NCI-H2227 treated with DMSO at 0.1 percent for 48 hours (cell line): ENCODE measurements at regions not wholly inside any gene's neighbourhood (a gene's known extent, or its start where the extent isn't known, plus 50 kb on each side); places are given as distances from the start of the nearest gene placed in this dataset.
A peak's percentile ranks its signal among the peaks of the same experiment; 100 is the strongest.

Experiments used
- DNase-seq: peaks from one replicate; lab custom pipeline; 2025; lab: John Stamatoyannopoulos, UW

GRCh38 chr3:159818399-159818798 lies 170.2 kb upstream of the IL12A start:
- DNase-seq: no peak

- DNase-seq: no peak
These were observed 169.6 kb upstream of the IL12A start for GRCh38 chr3:159818997-159819500.

DNA sequence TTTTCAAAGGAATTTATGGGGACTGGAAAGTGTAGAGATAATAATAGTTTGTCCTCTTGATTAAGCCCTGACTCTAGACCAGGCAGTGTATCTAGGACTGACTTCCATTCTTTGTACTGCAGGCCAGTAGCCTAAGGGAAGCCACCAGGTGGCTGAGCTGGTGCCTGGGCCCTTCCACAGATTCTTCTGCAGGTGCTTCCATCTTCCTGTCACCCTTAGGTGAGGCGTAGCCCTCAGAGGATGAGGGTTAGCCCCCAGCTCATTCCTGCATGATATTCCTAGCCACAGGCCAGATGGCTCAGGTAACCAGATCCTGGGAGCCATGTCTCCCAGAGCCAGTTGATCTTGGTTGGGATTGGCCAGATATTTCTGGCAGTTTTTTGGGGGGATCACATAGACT lies 169.0 kb upstream of the IL12A start:
- no peak for DNase-seq

- DNase-seq: no peak
These were observed 167.5 kb upstream of the IL12A start for GRCh38 chr3:159821110-159821509.

- no peak for DNase-seq
These were observed 166.9 kb upstream of the IL12A start for GRCh38 chr3:159821736-159822135.

DNA sequence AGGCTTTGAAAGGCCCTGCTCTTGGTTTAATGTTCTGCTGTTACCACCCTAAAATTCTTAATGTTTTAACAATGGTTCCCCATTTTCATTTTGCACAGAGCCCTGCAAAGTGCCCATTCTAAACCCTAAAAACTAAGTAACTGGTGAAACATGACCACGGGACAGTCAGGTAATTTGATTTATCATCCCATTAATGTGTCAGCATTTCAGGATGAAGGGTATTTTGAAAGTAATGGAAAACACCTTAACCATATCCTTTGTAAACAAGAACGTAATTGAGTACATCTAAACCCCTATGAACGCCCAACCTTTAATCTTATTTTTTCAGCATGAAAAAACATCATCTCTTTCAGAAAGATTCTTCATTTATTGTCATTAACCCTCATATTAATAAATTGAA lies 164.9 kb upstream of the IL12A start:
- no peak for DNase-seq

DNA sequence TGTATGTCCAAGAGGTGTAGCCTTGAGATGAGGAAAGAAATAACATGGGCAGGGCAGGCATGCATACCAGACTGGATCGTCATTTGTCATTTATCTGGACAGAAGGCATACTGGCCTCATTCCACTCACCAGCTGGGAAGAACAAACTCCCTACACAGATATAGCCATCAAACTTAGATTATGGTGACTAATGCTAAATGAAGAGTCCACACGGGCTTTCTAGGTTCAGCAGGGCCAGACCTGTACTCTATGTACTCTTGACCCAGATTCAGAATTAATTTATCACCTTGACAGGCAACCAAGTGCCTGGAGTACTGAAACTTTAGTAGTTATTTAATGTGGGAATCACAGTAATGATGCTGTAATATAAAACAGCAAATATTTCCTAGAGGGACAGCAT lies 164.3 kb upstream of the IL12A start:
- DNase-seq: no peak

DNA sequence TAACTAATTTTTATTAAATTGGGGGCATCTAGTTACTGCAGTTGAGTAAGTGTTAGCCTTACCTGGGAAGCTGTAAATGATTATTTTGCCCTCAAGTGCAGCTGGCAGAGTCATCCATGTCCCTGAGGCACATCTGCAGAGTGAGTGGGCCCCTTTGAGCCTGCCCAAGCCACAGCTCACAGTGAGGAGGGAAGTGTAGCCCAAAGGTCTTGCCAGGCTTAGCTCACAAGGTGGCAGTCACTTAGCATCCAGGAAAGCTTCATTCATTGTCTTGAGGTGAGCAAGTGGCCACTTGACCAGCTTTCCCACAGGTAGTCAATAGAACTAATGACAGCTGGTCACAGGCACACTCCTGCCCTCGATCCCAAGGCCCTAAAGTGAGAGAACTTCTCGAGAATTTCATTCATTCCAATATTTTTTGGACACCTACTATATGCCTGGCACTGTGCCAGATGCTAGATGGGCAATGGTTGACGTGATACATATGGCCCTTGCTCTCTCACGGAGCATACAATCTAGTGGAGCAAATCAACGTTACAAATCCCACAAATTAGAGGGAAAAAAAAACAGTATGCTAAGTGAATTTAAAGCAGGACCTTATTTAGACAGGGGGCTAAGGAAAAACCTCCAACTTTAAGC lies 163.3 kb upstream of the IL12A start:
- DNase-seq: no peak

- peak; percentile 13 for DNase-seq
These were observed 160.1 kb upstream of the IL12A start for GRCh38 chr3:159828542-159828943.

DNA sequence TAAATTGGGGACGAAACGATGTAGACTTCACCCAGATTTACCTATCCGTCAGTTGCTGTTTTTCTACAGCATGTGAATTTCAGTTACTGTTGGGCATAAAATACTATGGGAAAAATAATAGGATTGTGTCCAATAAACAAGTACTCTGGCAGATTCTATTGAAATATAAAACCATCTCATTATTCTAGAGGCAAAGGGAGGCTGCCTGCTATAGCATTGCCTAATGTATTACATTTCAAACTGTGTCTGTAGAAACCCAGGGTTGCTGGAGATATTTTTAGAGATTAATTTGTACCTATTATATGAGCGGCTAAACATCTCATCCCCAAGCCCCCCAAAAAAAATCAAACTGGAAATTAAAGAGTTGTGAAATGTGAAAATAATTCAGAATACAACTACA lies 159.6 kb upstream of the IL12A start:
- no peak for DNase-seq

GRCh38 chr3:159829539-159830227 lies 159.0 kb upstream of the IL12A start:
- DNase-seq: no peak

GRCh38 chr3:159830523-159831154 lies 158.0 kb upstream of the IL12A start:
- DNase-seq: no peak

GRCh38 chr3:159831466-159831865 lies 157.2 kb upstream of the IL12A start:
- no peak for DNase-seq

GRCh38 chr3:159832024-159832423 lies 156.6 kb upstream of the IL12A start:
- DNase-seq: no peak

GRCh38 chr3:159835126-159835525 lies 153.5 kb upstream of the IL12A start:
- no peak for DNase-seq

- DNase-seq: no peak
These were observed 150.9 kb upstream of the IL12A start for GRCh38 chr3:159837725-159838124.

DNA sequence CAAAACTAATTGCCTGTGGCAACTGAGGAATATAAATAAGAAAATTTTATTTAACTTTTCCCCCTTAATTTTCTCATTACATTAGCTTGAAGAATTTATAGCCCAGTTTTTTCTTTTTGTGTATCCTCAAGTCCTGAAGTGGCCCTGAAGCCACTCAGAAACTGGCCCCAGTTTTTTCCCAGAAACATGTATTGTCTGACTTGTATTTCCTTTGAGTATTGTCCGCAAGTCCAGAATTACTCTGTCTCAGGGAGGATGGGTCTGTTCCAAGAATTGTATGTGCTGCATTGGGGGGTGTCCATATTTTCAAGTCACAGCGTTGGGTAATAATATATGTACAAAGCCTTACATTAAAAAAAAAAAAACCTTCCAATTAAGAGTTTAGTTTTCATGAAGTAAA lies 149.7 kb upstream of the IL12A start:
- DNase-seq: no peak

GRCh38 chr3:159839561-159840379 lies 148.9 kb upstream of the IL12A start, which contains the start of gene SCHIP1:
Gene SCHIP1, plus strand, starts transcription at chr3:159839861.
- DNase-seq: peak; percentile 71

DNA sequence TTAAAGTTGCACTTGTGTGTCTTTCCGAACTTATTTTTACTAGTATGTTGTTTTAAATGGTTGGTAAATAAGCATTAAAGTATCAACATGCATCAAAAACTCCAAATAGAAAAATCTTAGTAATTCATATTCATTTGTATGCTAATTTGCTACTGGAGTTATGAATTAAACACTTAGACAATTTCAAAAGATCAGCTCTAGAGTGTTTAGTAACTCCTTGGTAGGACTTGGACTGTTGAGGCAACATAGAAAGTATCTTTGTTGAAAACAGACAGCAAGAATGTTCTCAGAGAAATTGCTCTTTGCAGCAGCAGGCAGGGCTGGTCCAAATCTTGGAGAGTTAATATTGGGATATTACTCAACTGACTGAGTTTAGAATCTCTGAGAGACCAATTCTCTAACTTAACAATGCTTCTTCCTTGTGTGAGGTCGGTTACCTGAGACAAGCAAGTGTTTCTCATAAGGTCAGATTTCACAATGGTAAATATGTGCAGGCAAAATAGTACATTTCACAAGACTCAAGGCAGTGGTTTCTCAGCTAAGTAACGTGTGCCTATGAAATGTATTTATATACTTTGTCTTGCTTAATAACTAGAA lies 147.8 kb upstream of the IL12A start:
- DNase-seq: peak; percentile 7

GRCh38 chr3:159841766-159842165 lies 146.9 kb upstream of the IL12A start:
- no peak for DNase-seq

DNA sequence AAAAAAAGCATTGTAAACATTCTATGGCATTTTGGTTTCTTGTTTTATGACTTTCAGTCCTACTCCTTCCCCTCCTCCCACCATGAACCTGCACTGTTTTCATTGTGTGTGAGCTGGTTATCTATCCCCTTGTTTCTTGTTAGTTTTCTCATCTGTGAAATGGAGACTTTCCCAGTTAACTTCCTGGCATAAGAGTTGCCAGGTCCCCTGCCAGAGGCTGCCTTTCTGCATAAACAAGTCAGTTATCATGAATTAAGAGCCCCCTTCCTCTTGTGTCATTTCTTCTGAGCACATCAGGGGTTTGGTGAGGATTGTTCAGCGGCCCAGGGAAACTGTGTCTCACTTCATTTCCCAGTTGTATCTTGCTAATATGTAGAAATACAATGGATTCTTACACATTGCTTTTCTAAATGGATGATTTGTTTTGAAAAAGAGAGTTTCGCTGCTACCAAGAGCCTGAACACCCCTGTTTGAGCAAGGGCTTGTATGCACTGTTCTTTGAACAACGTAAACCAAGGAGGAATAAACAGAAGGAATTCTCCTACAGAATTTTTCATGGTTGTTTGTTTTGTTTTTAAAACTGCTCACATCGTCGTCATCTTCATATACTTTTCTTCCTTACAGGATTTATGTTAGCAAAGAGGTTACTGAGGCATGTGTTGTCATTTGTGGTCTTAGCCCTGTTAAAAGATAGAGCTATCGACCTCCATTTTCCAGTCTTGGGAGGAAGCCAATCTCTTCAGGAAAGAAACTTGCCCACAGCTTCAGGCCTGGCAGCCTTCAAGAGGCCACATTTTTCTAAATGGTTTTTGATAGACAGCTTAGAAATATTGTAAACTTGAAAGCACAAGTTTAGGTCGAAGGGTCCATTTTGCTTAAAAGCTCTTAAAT lies 144.6 kb upstream of the IL12A start:
- DNase-seq: no peak
